ENCODE measurements at regions not wholly inside any gene's neighbourhood (a gene's known extent, or its start where the extent isn't known, plus 50 kb on each side); places are given as distances from the start of the nearest gene placed in this dataset.

- no peak for DNase-seq
These were observed 50.3 kb downstream of the UTRN start for GRCh38 chr6:144335311-144335861.

- no peak for DNase-seq
These were observed 50.8 kb downstream of the UTRN start for GRCh38 chr6:144335914-144336313.

GRCh38 chr6:144336900-144337299 is 51.8 kb downstream of the UTRN start:
- no peak for DNase-seq

GRCh38 chr6:144338474-144338873 is 53.3 kb downstream of the UTRN start:
- no peak for DNase-seq

- no peak for DNase-seq
These were observed 54.0 kb downstream of the UTRN start for GRCh38 chr6:144338951-144339700.

GRCh38 chr6:144339859-144340452 is 54.8 kb downstream of the UTRN start:
- DNase-seq: no peak

- no peak for DNase-seq
These were observed 55.6 kb downstream of the UTRN start for GRCh38 chr6:144340541-144341371.

- DNase-seq: no peak
These were observed 56.8 kb downstream of the UTRN start for GRCh38 chr6:144341831-144342527.

- no peak for DNase-seq
These were observed 58.7 kb downstream of the UTRN start for GRCh38 chr6:144343701-144344428.

GRCh38 chr6:144344646-144345045 is 59.5 kb downstream of the UTRN start:
- no peak for DNase-seq

- DNase-seq: no peak
These were observed 60.3 kb downstream of the UTRN start for GRCh38 chr6:144345451-144345850.

GRCh38 chr6:144346719-144347447 is 61.7 kb downstream of the UTRN start:
- no peak for DNase-seq

GRCh38 chr6:144347448-144347759 is 62.3 kb downstream of the UTRN start:
- no peak for DNase-seq

- DNase-seq: no peak
These were observed 62.8 kb downstream of the UTRN start for GRCh38 chr6:144347933-144348332.

GRCh38 chr6:144349690-144350527 is 64.8 kb downstream of the UTRN start:
- DNase-seq: no peak

- no peak for DNase-seq
These were observed 65.4 kb downstream of the UTRN start for GRCh38 chr6:144350528-144350880.

GRCh38 chr6:144351379-144352127 is 66.4 kb downstream of the UTRN start:
- no peak for DNase-seq

GRCh38 chr6:144352331-144352730 is 67.2 kb downstream of the UTRN start:
- DNase-seq: no peak

- DNase-seq: no peak
These were observed 68.8 kb downstream of the UTRN start for GRCh38 chr6:144353871-144354314.

- DNase-seq: no peak
These were observed 74.6 kb downstream of the UTRN start for GRCh38 chr6:144359783-144360182.

All from GOT3 (cell line).